HepG2 (cell line): ENCODE measurements at regions not wholly inside any gene's neighbourhood (a gene's known extent, or its start where the extent isn't known, plus 50 kb on each side); places are given as distances from the start of the nearest gene placed in this dataset.

Source experiments
- ATAC-seq: fragments of 200-7000 bp; cut with Tn5 transposase; 3 replicates; pipeline ENCODE4 v1.9.1; 2020; ENCODE audit warnings: mild to moderate bottlenecking, moderate library complexity
- BruUV-seq: library from RNA; stranded (reverse); fragments of 400-500 nt; replicated peaks from 2 replicates; lab custom pipeline; 2021; lab: Mats Ljungman, UMichigan
- CTCF ChIA-PET: fragments of 300-600 bp; formaldehyde crosslinking; extraction: SDS; loops from one replicate; lab custom pipeline; 2021; ENCODE audit warnings: low total read pairs, inconsistent platforms, low intra/inter-chr PET ratio; lab: Yijun Ruan, JAX
- POLR2A ChIA-PET: fragments of 350-600 bp; sonication (Branson Sonifier 250); formaldehyde crosslinking; loops from one replicate; lab custom pipeline; 2020; ENCODE audit warnings: antibody characterized with exemption, inconsistent platforms; lab: Yijun Ruan, JAX
- DNase-seq: peaks from one replicate; pipeline ENCODE4 v3.0.0-alpha.2; 2015; ENCODE audit warnings: low spot score
- FAIRE-seq: peaks from 3 replicates; lab custom pipeline; 2011; peaks lifted over from hg19 to GRCh38; lab: Jason Lieb, UNC
- H2AFZ ChIP-seq: one replicate; pipeline ENCODE4 v1.6.1; 2011; ENCODE audit warnings: low read length, inconsistent platforms
- H3K27ac ChIP-seq: fragments of 300-600 bp; 3 replicates; pipeline ENCODE4 v1.8.0; 2011; ENCODE audit warnings: mixed run types, mild to moderate bottlenecking, mixed read lengths, low read length, inconsistent platforms; ENCODE audit not compliant: insufficient read depth; ENCODE audit errors: extremely low read length
- H3K27me3 ChIP-seq, 2 experiments: fragments of 200-600 bp in 1 of 2; 2 replicates in 1 of 2; 3 replicates in 1 of 2; pipeline versions ENCODE4 v1.6.0 to v1.8.0; 2011; ENCODE audit warnings: low read length in 2 of 2, mild to moderate bottlenecking in 2 of 2, moderate library complexity in 2 of 2, inconsistent platforms in 1 of 2; ENCODE audit not compliant: insufficient read depth in 2 of 2, control insufficient read depth in 1 of 2
- H3K36me3 ChIP-seq, 2 experiments: fragments of 200-600 bp in 1 of 2; replicated peaks in 1 of 2; 2 replicates in 1 of 2; 3 replicates in 1 of 2; pipeline versions ENCODE4 v1.5.1 to v1.8.0; 2011; ENCODE audit warnings: low read length in 2 of 2, inconsistent platforms in 1 of 2; ENCODE audit not compliant: insufficient read depth in 2 of 2, control insufficient read depth in 1 of 2
- H3K4me1 ChIP-seq: 2 replicates; pipeline ENCODE4 v1.5.1; 2012; ENCODE audit warnings: low read length, inconsistent platforms; ENCODE audit not compliant: insufficient read depth
- H3K4me2 ChIP-seq: 2 replicates; pipeline ENCODE4 v1.6.0; 2011; ENCODE audit warnings: low read depth, low read length, inconsistent platforms
- H3K4me3 ChIP-seq, 3 experiments: fragments of 200-600 bp in 1 of 3; sonication (generic), shearing (Covaris generic) in 1 of 3; replicated peaks in 1 of 3; 2 replicates each; pipeline ENCODE4 v1.5.1; 2011 to 2016; ENCODE audit warnings: low read length in 3 of 3, inconsistent platforms in 2 of 3, low read depth in 2 of 3, mild to moderate bottlenecking in 2 of 3, control low read depth in 1 of 3, mixed read lengths in 1 of 3; ENCODE audit not compliant: insufficient read depth in 1 of 3
- H3K79me2 ChIP-seq: one replicate; pipeline ENCODE4 v1.6.1; 2011; ENCODE audit warnings: low read length, inconsistent platforms; ENCODE audit not compliant: insufficient read depth
- H3K9ac ChIP-seq: 2 replicates; pipeline ENCODE4 v1.6.0; 2011; ENCODE audit warnings: mild to moderate bottlenecking, low read depth, low read length, inconsistent platforms; ENCODE audit not compliant: insufficient read depth
- H3K9me3 ChIP-seq: 2 replicates; pipeline ENCODE4 v1.5.1; 2012; ENCODE audit warnings: mild to moderate bottlenecking, low read length
- H4K20me1 ChIP-seq: 2 replicates; pipeline ENCODE4 v1.6.0; 2011; ENCODE audit warnings: inconsistent platforms, mild to moderate bottlenecking, low read length, moderate library complexity; ENCODE audit not compliant: insufficient read depth
- ASH2L ChIP-seq: fragments of 300-600, 200-600 bp; sonication (generic); IDR thresholded peaks from 2 replicates; pipeline ENCODE4 v1.7.0; 2017; ENCODE audit warnings: low read depth, mild to moderate bottlenecking, moderate library complexity, mixed read lengths, low read length; ENCODE audit not compliant: insufficient read length
- BORCS8-MEF2B ChIP-seq: sonication (generic); formaldehyde crosslinking; IDR thresholded peaks from 2 replicates; pipeline ENCODE4 v1.8.0; 2022; ENCODE audit warnings: mild to moderate bottlenecking, missing genetic modification reagents
- CCDC6 ChIP-seq: sonication (generic); formaldehyde crosslinking; IDR thresholded peaks from 2 replicates; pipeline ENCODE4 v1.8.1; 2022; ENCODE audit warnings: mild to moderate bottlenecking, missing genetic modification reagents, moderate library complexity
- EHMT2 ChIP-seq: fragments of 200-600 bp; sonication (generic); IDR thresholded peaks from 2 replicates; pipeline ENCODE4 v1.7.0; 2017; ENCODE audit warnings: antibody characterized with exemption, low read depth, low read length, borderline replicate concordance
- PRMT3 ChIP-seq: sonication (generic); formaldehyde crosslinking; IDR thresholded peaks from 2 replicates; pipeline ENCODE4 v1.8.1; 2022; ENCODE audit warnings: low read depth, mild to moderate bottlenecking, moderate library complexity, missing genetic modification reagents, borderline replicate concordance
- TARDBP ChIP-seq: sonication (generic); formaldehyde crosslinking; IDR thresholded peaks from 2 replicates; pipeline ENCODE4 v1.8.0; 2022; ENCODE audit warnings: mild to moderate bottlenecking, missing genetic modification reagents
- TCF7 ChIP-seq: sonication (generic); IDR thresholded peaks from 2 replicates; pipeline ENCODE4 v1.6.1; 2016; ENCODE audit warnings: antibody characterized with exemption, low read depth
- ZFP1 ChIP-seq: IDR thresholded peaks from 2 replicates; pipeline ENCODE4 v1.6.1; 2016
- ZNF10 ChIP-seq: sonication (generic); formaldehyde crosslinking; IDR thresholded peaks from 2 replicates; pipeline ENCODE4 v1.4.0; 2020; ENCODE audit warnings: mild to moderate bottlenecking, low read depth, missing genetic modification reagents, borderline replicate concordance
- ZNF484 ChIP-seq: sonication (generic); formaldehyde crosslinking; IDR thresholded peaks from 2 replicates; pipeline ENCODE4 v1.5.1; 2020; ENCODE audit warnings: mild to moderate bottlenecking, low read depth, missing genetic modification reagents, borderline replicate concordance
- ZNF790 ChIP-seq: sonication (generic); formaldehyde crosslinking; IDR thresholded peaks from 2 replicates; pipeline ENCODE4 v1.8.0; 2022; ENCODE audit warnings: missing genetic modification reagents, mild to moderate bottlenecking, borderline replicate concordance
- WGBS: methylation state at CpG from one replicate; pipeline ENCODE4 v1.1.6; 2017; ENCODE audit warnings: low lambda C conversion rate; 5-methylcytosine and 5-hydroxymethylcytosine counted together
- in situ Hi-C: cut with HindIII; loops from 2 replicates; pipeline ENCODE4 v1.10.0; 2017; ENCODE audit warnings: low pct_unique_long_range_greater_than_20kb; ENCODE audit not compliant: extremely low pct_ligation_motif_present
- intact Hi-C: fragments of 100-400 bp; cut with micrococcal nuclease; formaldehyde crosslinking; loops from one replicate; pipeline ENCODE4 v1.10.0; 2022; ENCODE audit not compliant: unreplicated experiment
- TF ChIP-seq, protein P1 (sequence below): sonication (generic); formaldehyde crosslinking; IDR thresholded peaks from 2 replicates; pipeline ENCODE4 v1.5.0; 2020; ENCODE audit warnings: missing genetic modification reagents, mild to moderate bottlenecking, borderline replicate concordance
- TF ChIP-seq, protein P2 (sequence below): sonication (generic); formaldehyde crosslinking; IDR thresholded peaks from 2 replicates; pipeline ENCODE4 v1.8.0; 2022; ENCODE audit warnings: mild to moderate bottlenecking, missing genetic modification reagents, moderate library complexity
- TF ChIP-seq, protein P3 (sequence below): sonication (generic); formaldehyde crosslinking; IDR thresholded peaks from 2 replicates; pipeline ENCODE4 v1.5.0; 2020; ENCODE audit warnings: mild to moderate bottlenecking, missing genetic modification reagents, borderline replicate concordance
- TF ChIP-seq, protein P4 (sequence below): sonication (generic); formaldehyde crosslinking; IDR thresholded peaks from 2 replicates; pipeline ENCODE4 v1.4.0; 2020; ENCODE audit warnings: mild to moderate bottlenecking, missing genetic modification reagents
- TF ChIP-seq, protein P5 (sequence below): sonication (generic); formaldehyde crosslinking; IDR thresholded peaks from 2 replicates; pipeline ENCODE4 v1.4.0; 2020; ENCODE audit warnings: missing genetic modification reagents, borderline replicate concordance

DNA sequence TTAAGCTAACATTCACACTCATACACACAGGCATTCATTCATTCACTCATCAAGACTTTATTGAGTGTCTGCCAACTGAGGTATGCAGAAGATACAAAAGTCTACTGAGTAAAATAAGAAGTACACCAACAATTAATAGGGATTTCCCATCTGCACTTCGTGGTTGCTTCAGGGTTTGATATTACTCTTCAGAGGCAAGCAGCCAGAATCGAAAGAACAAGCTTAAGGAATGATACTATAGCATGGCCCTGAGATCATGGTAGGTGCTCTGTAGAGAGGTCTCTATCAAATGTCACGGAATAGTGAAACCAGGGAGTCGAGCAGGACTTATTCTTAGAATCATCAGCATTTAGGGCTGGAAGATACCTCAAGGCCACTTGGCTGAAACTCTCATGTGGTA, 135.4 kb downstream of the NRN1 start:
- H3K27me3 ChIP-seq, result peaks cover 0 to 3% of the 10 kb centered on the region in 2 experiments; a peak in 2 of 5 replicates
- in situ Hi-C loops (no loop called here), intact Hi-C loops (no loop called here)
- no peak overlapping the region for H3K9ac ChIP-seq
- DNase-seq, result no peak
- FAIRE-seq, result no peak
- no peak overlapping the region for H3K4me3 ChIP-seq
- no peaks in the 10 kb centered on the region for H3K36me3 ChIP-seq
- peaks cover 18% of the 10 kb centered on the region for H3K9me3 ChIP-seq
- peaks cover 8% of the 10 kb centered on the region; the same call in 1 of the 2 replicates for H3K4me1 ChIP-seq
- no peak for ATAC-seq
- no peaks in the 10 kb centered on the region for H3K79me2 ChIP-seq
- no peak overlapping the region for H2AFZ ChIP-seq
- 3% methylated on average over 4 of the region's 4 CpGs for WGBS
- POLR2A ChIA-PET, result no interaction called here
- TF ChIP-seq CCDC6 (CRISPR knock-in tag) (no peak), ZNF10 (CRISPR knock-in tag) (no peak), BORCS8-MEF2B (CRISPR knock-in tag) (no peak), ASH2L (no peak), TARDBP (CRISPR knock-in tag) (no peak), PRMT3 (no peak), EHMT2 (no peak), ZNF790 (CRISPR knock-in tag) (no peak), ZNF484 (CRISPR knock-in tag) (no peak), TCF7 (no peak), ZFP1 (CRISPR knock-in tag) (no peak)
- TF ChIP-seq, protein P1, sequence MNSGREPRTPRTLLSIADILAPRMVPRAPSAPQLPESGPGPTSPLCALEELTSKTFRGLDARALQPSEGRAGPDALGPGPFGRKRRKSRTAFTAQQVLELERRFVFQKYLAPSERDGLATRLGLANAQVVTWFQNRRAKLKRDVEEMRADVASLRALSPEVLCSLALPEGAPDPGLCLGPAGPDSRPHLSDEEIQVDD (CRISPR knock-in tag), result no peak
- TF ChIP-seq, protein P2, sequence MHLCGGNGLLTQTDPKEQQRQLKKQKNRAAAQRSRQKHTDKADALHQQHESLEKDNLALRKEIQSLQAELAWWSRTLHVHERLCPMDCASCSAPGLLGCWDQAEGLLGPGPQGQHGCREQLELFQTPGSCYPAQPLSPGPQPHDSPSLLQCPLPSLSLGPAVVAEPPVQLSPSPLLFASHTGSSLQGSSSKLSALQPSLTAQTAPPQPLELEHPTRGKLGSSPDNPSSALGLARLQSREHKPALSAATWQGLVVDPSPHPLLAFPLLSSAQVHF (CRISPR knock-in tag), result no peak
- TF ChIP-seq, protein P3, sequence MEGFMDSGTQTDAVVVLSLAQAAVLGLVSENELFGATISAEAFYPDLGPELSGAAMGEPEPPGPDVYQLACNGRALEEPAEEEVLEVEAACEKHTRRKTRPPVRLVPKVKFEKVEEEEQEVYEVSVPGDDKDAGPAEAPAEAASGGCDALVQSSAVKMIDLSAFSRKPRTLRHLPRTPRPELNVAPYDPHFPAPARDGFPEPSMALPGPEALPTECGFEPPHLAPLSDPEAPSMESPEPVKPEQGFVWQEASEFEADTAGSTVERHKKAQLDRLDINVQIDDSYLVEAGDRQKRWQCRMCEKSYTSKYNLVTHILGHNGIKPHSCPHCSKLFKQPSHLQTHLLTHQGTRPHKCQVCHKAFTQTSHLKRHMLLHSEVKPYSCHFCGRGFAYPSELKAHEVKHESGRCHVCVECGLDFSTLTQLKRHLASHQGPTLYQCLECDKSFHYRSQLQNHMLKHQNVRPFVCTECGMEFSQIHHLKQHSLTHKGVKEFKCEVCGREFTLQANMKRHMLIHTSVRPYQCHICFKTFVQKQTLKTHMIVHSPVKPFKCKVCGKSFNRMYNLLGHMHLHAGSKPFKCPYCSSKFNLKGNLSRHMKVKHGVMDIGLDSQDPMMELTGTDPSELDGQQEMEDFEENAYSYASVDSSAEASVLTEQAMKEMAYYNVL (CRISPR knock-in tag), result no peak
- TF ChIP-seq, protein P4, sequence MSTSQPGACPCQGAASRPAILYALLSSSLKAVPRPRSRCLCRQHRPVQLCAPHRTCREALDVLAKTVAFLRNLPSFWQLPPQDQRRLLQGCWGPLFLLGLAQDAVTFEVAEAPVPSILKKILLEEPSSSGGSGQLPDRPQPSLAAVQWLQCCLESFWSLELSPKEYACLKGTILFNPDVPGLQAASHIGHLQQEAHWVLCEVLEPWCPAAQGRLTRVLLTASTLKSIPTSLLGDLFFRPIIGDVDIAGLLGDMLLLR (CRISPR knock-in tag), result no peak
- TF ChIP-seq, protein P5, sequence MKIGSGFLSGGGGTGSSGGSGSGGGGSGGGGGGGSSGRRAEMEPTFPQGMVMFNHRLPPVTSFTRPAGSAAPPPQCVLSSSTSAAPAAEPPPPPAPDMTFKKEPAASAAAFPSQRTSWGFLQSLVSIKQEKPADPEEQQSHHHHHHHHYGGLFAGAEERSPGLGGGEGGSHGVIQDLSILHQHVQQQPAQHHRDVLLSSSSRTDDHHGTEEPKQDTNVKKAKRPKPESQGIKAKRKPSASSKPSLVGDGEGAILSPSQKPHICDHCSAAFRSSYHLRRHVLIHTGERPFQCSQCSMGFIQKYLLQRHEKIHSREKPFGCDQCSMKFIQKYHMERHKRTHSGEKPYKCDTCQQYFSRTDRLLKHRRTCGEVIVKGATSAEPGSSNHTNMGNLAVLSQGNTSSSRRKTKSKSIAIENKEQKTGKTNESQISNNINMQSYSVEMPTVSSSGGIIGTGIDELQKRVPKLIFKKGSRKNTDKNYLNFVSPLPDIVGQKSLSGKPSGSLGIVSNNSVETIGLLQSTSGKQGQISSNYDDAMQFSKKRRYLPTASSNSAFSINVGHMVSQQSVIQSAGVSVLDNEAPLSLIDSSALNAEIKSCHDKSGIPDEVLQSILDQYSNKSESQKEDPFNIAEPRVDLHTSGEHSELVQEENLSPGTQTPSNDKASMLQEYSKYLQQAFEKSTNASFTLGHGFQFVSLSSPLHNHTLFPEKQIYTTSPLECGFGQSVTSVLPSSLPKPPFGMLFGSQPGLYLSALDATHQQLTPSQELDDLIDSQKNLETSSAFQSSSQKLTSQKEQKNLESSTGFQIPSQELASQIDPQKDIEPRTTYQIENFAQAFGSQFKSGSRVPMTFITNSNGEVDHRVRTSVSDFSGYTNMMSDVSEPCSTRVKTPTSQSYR, result no peak
- no peak overlapping the region for H3K27ac ChIP-seq
- H3K4me2 ChIP-seq, result no peak overlapping the region
- H4K20me1 ChIP-seq, result no peaks in the 10 kb centered on the region
- CTCF ChIA-PET, result no interaction called here
- no TSS peak for BruUV-seq
